Osteoblast (primary cell): ENCODE measurements at regions not wholly inside any gene's neighbourhood (a gene's known extent, or its start where the extent isn't known, plus 50 kb on each side); places are given as distances from the start of the nearest gene placed in this dataset.
"Not testable (repeated sequence)": the region's sequence is repeated elsewhere in the genome, so short reads cannot be mapped to it uniquely, and the experiment has no call there.

ENCODE experiments used
- DNase-seq: peaks from one replicate; pipeline ENCODE4 v3.0.0; 2011; ENCODE audit warnings: low spot score, mixed read lengths; ENCODE audit not compliant: insufficient read length; ENCODE audit errors: missing footprints
- H2AFZ ChIP-seq: 2 replicates; pipeline ENCODE4 v1.6.0; 2011; ENCODE audit warnings: mild to moderate bottlenecking, low read length
- H3K27ac ChIP-seq: 2 replicates; pipeline ENCODE4 v1.5.1; 2011; ENCODE audit warnings: mild to moderate bottlenecking, low read depth, low read length, moderate library complexity
- H3K27me3 ChIP-seq: 2 replicates; pipeline ENCODE4 v1.6.0; 2012; ENCODE audit warnings: mild to moderate bottlenecking, control low read depth, inconsistent platforms, low read length, moderate library complexity; ENCODE audit not compliant: insufficient read depth
- H3K36me3 ChIP-seq: 2 replicates; pipeline ENCODE4 v1.5.1; 2011; ENCODE audit warnings: mild to moderate bottlenecking, low read length, control low read depth, moderate library complexity; ENCODE audit not compliant: insufficient read depth
- H3K4me1 ChIP-seq: 2 replicates; pipeline ENCODE4 v1.5.1; 2011; ENCODE audit warnings: mild to moderate bottlenecking, low read length, control low read depth, moderate library complexity; ENCODE audit not compliant: insufficient read depth
- H3K4me2 ChIP-seq: 2 replicates; pipeline ENCODE4 v1.6.0; 2011; ENCODE audit warnings: mild to moderate bottlenecking, low read length; ENCODE audit not compliant: insufficient read depth
- H3K4me3 ChIP-seq: fragments of 200-600 bp; sonication (generic); 3 replicates; pipeline ENCODE4 v1.5.1; 2012; ENCODE audit warnings: mild to moderate bottlenecking, low read length, inconsistent platforms; ENCODE audit not compliant: insufficient read depth
- H3K79me2 ChIP-seq: 2 replicates; pipeline ENCODE4 v1.6.0; 2012; ENCODE audit warnings: mild to moderate bottlenecking, low read length, control low read depth, inconsistent platforms; ENCODE audit not compliant: insufficient read depth
- H3K9me3 ChIP-seq: 2 replicates; pipeline ENCODE4 v1.5.1; 2011; ENCODE audit warnings: low read depth, low read length, control low read depth
- H4K20me1 ChIP-seq: 2 replicates; pipeline ENCODE4 v1.6.0; 2012; ENCODE audit warnings: mild to moderate bottlenecking, low read length, control low read depth; ENCODE audit not compliant: insufficient read depth
- TF ChIP-seq, protein P1 (sequence below): IDR thresholded peaks from 2 replicates; pipeline ENCODE4 v1.5.1; 2011; ENCODE audit warnings: mild to moderate bottlenecking, low read depth, low read length, moderate library complexity; ENCODE audit errors: extremely low read depth

DNA sequence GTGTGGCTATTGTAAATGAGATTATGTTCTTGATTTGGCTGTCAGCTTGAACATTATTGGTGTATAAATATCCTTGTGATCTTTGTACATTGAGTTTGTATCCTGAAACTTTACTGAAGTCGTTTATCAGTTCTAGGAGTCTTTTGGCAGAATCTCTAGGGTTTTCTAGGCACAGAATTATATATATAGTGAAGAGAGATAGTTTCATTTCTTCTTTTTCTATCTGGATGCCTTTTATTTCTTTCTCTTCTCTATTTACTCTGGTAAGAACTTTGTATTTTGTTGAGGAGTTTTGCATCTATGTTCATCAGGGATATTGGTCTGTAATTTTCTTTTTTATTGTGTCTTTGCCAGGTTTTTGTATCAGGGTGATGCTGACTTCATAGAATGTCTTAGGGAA, 589.2 kb upstream of the MAN1A1 start:
- H3K9me3 ChIP-seq, result no peaks in the 10 kb centered on the region
- no peaks in the 10 kb centered on the region for H3K36me3 ChIP-seq
- no peaks in the 10 kb centered on the region for H3K4me1 ChIP-seq
- H3K27ac ChIP-seq, result no peak overlapping the region
- no peak overlapping the region for H3K4me2 ChIP-seq
- no peak overlapping the region for H2AFZ ChIP-seq
- TF ChIP-seq, protein P1, sequence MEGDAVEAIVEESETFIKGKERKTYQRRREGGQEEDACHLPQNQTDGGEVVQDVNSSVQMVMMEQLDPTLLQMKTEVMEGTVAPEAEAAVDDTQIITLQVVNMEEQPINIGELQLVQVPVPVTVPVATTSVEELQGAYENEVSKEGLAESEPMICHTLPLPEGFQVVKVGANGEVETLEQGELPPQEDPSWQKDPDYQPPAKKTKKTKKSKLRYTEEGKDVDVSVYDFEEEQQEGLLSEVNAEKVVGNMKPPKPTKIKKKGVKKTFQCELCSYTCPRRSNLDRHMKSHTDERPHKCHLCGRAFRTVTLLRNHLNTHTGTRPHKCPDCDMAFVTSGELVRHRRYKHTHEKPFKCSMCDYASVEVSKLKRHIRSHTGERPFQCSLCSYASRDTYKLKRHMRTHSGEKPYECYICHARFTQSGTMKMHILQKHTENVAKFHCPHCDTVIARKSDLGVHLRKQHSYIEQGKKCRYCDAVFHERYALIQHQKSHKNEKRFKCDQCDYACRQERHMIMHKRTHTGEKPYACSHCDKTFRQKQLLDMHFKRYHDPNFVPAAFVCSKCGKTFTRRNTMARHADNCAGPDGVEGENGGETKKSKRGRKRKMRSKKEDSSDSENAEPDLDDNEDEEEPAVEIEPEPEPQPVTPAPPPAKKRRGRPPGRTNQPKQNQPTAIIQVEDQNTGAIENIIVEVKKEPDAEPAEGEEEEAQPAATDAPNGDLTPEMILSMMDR, result no peak
- no peaks in the 10 kb centered on the region for H3K27me3 ChIP-seq
- no peak overlapping the region for H3K4me3 ChIP-seq
- no peak for DNase-seq
- H4K20me1 ChIP-seq, result no peaks in the 10 kb centered on the region
- no peaks in the 10 kb centered on the region for H3K79me2 ChIP-seq

DNA sequence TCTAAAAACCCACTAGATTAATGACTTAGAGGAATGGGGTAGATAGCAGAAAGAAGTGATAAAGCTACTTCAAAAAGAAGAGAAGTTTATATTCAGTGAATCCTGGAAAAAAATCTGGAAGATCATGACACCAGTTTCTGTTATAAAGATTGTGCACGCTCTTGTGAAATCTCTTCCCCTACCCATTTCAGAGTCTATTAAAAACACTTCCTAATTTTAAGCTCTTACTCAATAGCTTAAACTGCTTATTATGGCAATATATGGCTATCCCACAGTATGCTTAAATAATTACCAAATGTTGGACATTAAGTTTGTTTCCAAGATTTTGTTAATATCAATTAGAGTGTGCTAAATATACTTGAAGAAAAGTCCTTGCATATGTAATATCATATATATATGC, 585.3 kb upstream of the MAN1A1 start:
- no peaks in the 10 kb centered on the region for H3K79me2 ChIP-seq
- no peaks in the 10 kb centered on the region for H3K9me3 ChIP-seq
- TF ChIP-seq, protein P1, result no peak
- no peak overlapping the region for H3K4me2 ChIP-seq
- no peaks in the 10 kb centered on the region for H3K36me3 ChIP-seq
- no peak overlapping the region for H3K4me3 ChIP-seq
- H4K20me1 ChIP-seq, result no peaks in the 10 kb centered on the region
- H2AFZ ChIP-seq, result no peak overlapping the region
- no peak overlapping the region for H3K27ac ChIP-seq
- DNase-seq, result no peak
- no peaks in the 10 kb centered on the region for H3K27me3 ChIP-seq
- H3K4me1 ChIP-seq, result no peaks in the 10 kb centered on the region

DNA sequence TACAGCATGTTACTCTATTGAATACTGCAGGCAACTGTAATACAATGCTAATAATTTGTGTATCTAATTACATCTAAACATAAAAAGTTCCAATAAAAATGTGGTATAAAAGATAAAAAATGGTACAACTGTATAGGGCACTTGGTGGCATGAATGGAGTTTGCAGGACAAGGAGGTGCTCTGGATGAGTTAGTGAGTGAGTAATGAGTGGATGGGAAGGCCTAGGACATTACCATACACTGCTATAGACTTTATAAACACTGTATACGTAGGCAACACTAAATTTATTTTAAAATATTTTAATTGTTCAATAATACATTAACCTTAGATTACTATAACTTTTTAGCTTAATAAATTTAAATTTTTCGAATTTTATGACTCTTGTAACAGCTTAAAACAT, 579.6 kb upstream of the MAN1A1 start:
- H2AFZ ChIP-seq, result no peak overlapping the region
- H3K9me3 ChIP-seq, result no peaks in the 10 kb centered on the region
- H3K4me1 ChIP-seq, result no peaks in the 10 kb centered on the region
- no peak overlapping the region for H3K4me2 ChIP-seq
- no peaks in the 10 kb centered on the region for H3K27me3 ChIP-seq
- TF ChIP-seq, protein P1, result no peak
- H3K36me3 ChIP-seq, result no peaks in the 10 kb centered on the region
- no peak overlapping the region for H3K27ac ChIP-seq
- no peaks in the 10 kb centered on the region for H3K79me2 ChIP-seq
- no peaks in the 10 kb centered on the region for H4K20me1 ChIP-seq
- no peak overlapping the region for H3K4me3 ChIP-seq
- no peak for DNase-seq

DNA sequence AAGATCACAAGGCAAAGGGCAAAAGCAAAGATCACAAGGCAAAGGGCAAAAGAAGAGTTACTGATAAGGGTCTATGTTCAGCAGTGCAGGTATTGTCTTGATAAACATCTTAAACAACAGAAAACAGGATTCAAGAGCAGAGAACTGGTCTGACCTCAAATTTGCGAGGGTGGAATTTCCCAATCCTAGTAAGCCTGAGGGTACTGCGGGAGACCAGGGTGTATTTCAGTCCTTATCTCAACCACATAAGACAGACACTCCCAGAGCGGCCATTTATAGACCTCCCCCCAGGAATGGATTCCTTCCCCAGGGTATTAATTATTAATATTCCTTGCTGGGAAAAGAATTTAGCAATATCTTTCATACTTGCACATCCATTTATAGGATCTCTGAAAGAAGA, 575.3 kb upstream of the MAN1A1 start:
- H3K27ac ChIP-seq, H3K27me3 ChIP-seq, H3K4me3 ChIP-seq, H3K4me1 ChIP-seq, DNase-seq, H3K9me3 ChIP-seq, H3K79me2 ChIP-seq, H3K36me3 ChIP-seq, H4K20me1 ChIP-seq, H2AFZ ChIP-seq, H3K4me2 ChIP-seq: not testable (repeated sequence)

DNA sequence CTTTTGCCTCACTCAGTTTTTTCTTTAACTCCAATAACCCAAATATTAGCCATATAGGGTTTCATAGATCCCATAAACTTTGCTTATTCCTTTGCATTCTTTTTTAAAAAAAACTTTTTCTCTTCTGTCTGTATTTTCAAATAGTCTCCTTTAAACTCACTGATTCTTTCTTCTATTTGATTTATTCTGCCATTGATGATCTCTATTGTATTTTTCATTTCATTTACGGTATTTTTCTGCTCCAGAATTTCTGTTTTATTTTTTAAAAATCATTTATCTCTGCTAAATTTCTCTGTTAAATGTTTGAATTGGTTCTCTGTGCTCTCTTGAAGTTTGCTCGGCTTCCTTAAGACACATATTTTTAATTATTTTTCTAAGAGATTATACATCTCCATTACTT, 573.3 kb upstream of the MAN1A1 start:
- Histone ChIP-seq H2AFZ (no peak overlapping the region), H3K36me3 (no peaks in the 10 kb centered on the region), H3K27ac (no peak overlapping the region), H3K4me3 (no peak overlapping the region), H4K20me1 (no peaks in the 10 kb centered on the region), H3K27me3 (no peaks in the 10 kb centered on the region), H3K9me3 (peaks cover 3% of the 10 kb centered on the region), H3K4me2 (no peak overlapping the region), H3K4me1 (no peaks in the 10 kb centered on the region), H3K79me2 (no peaks in the 10 kb centered on the region)
- TF ChIP-seq, protein P1, result no peak
- DNase-seq, result no peak
